ENCODE measurements at regions not wholly inside any gene's neighbourhood (a gene's known extent, or its start where the extent isn't known, plus 50 kb on each side); places are given as distances from the start of the nearest gene placed in this dataset.

- Histone ChIP-seq H3K9me3 (no peaks in the 10 kb centered on the region), H3K27ac (no peak overlapping the region), H3K4me3 (no peak overlapping the region), H3K36me3 (no peaks in the 10 kb centered on the region), H3K27me3 (no peaks in the 10 kb centered on the region), H3K4me1 (no peaks in the 10 kb centered on the region)
- TF ChIP-seq POLR2A (IDR thresholded peaks at IDR 0.05): no peak
- no peak for TF ChIP-seq CTCF (IDR thresholded peaks at IDR 0.05)
- DNase-seq: no peak
- intact Hi-C loops (cut with DNase I; ENCODE audit: low total_unique reads): no loop called here
Measured at GRCh38 chr20:11090751-11091150, 417.0 kb upstream of the JAG1 start.

GRCh38 chr20:11091511-11091910 lies 417.7 kb upstream of the JAG1 start:
- no peaks in the 10 kb centered on the region for H3K4me1 ChIP-seq
- no peaks in the 10 kb centered on the region for H3K9me3 ChIP-seq
- H3K4me3 ChIP-seq: no peak overlapping the region
- no peaks in the 10 kb centered on the region for H3K36me3 ChIP-seq
- no peaks in the 10 kb centered on the region for H3K27me3 ChIP-seq
- TF ChIP-seq CTCF (IDR thresholded peaks at IDR 0.05) (no peak), POLR2A (IDR thresholded peaks at IDR 0.05) (no peak)
- DNase-seq: no peak
- H3K27ac ChIP-seq: no peak overlapping the region
- intact Hi-C loops (cut with DNase I; ENCODE audit: low total_unique reads): no loop called here

GRCh38 chr20:11092151-11092550 lies 418.4 kb upstream of the JAG1 start:
- H3K9me3 ChIP-seq: no peaks in the 10 kb centered on the region
- no peak for DNase-seq
- H3K27me3 ChIP-seq: no peaks in the 10 kb centered on the region
- H3K4me1 ChIP-seq: no peaks in the 10 kb centered on the region
- no peak overlapping the region for H3K27ac ChIP-seq
- H3K4me3 ChIP-seq: no peak overlapping the region
- no peak for TF ChIP-seq CTCF (IDR thresholded peaks at IDR 0.05)
- no peak for TF ChIP-seq POLR2A (IDR thresholded peaks at IDR 0.05)
- no peaks in the 10 kb centered on the region for H3K36me3 ChIP-seq
- intact Hi-C loops (cut with DNase I; ENCODE audit: low total_unique reads): no loop called here

GRCh38 chr20:11094196-11094595 lies 420.4 kb upstream of the JAG1 start:
- no peak for TF ChIP-seq CTCF (IDR thresholded peaks at IDR 0.05)
- TF ChIP-seq POLR2A (IDR thresholded peaks at IDR 0.05): no peak
- no peaks in the 10 kb centered on the region for H3K9me3 ChIP-seq
- no peak for DNase-seq
- H3K27me3 ChIP-seq: no peaks in the 10 kb centered on the region
- no peaks in the 10 kb centered on the region for H3K4me1 ChIP-seq
- no peaks in the 10 kb centered on the region for H3K36me3 ChIP-seq
- H3K4me3 ChIP-seq: no peak overlapping the region
- intact Hi-C loops (cut with DNase I; ENCODE audit: low total_unique reads): no loop called here
- H3K27ac ChIP-seq: no peak overlapping the region

- Histone ChIP-seq H3K36me3 (no peaks in the 10 kb centered on the region), H3K27ac (no peak overlapping the region), H3K4me3 (no peak overlapping the region), H3K4me1 (no peaks in the 10 kb centered on the region), H3K9me3 (no peaks in the 10 kb centered on the region), H3K27me3 (no peaks in the 10 kb centered on the region)
- DNase-seq: no peak
- TF ChIP-seq POLR2A (IDR thresholded peaks at IDR 0.05): no peak
- TF ChIP-seq CTCF (IDR thresholded peaks at IDR 0.05): no peak
- intact Hi-C loops (cut with DNase I; ENCODE audit: low total_unique reads): no loop called here
Measured at GRCh38 chr20:11094711-11095110, 420.9 kb upstream of the JAG1 start.

Measured in uterus (tissue), 3 donors.